AG10803 (cell line): ENCODE measurements at regions not wholly inside any gene's neighbourhood (a gene's known extent, or its start where the extent isn't known, plus 50 kb on each side); places are given as distances from the start of the nearest gene placed in this dataset.

Experiments used
- DNase-seq: peaks from one replicate; pipeline ENCODE4 v3.0.0; 2010; ENCODE audit warnings: low read depth
- H3K4me3 ChIP-seq: 2 replicates; pipeline ENCODE4 v1.5.1; 2011; ENCODE audit warnings: mild to moderate bottlenecking, low read length, control low read depth
- TF ChIP-seq, protein P1 (sequence below): conservative IDR thresholded peaks from 2 replicates; pipeline ENCODE4 v1.5.1; 2011; ENCODE audit warnings: mild to moderate bottlenecking, low read length, control low read depth, inconsistent platforms

DNA sequence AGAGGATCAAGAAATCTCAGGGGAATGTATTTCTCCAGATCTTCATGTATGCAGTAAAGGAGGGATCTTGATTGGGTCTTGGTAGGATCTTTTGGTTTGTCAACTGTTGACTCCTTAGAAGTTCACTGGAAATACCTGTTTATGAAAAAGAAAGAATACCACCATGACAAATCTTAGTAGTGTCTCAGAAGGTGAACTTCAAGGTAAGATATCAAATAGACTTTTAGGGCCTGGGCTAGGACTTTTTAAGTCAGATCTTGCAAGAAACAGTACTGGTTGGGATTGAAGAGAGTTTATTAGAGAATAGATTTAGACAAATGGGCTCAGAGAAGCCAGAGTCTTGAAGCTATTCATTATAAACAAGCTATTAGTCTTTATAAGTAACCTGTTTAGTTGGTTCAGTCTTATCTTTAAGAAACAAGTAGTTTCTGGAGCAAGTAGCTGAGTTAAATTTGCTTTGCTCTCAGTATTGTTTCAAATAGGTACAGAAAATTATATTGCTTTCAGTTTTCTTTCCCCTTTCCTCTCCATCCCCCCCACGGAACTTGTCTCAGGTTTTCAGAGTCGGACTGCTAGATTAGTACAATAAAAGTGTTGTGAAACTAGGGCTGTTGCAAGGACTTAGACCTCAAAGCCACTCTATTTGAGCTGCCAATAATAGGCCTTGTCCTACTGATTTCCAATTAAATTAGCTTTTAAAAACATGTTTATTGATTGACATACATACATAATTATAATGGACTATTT is 529.1 kb upstream of the CITED2 start:
- TF ChIP-seq, protein P1, sequence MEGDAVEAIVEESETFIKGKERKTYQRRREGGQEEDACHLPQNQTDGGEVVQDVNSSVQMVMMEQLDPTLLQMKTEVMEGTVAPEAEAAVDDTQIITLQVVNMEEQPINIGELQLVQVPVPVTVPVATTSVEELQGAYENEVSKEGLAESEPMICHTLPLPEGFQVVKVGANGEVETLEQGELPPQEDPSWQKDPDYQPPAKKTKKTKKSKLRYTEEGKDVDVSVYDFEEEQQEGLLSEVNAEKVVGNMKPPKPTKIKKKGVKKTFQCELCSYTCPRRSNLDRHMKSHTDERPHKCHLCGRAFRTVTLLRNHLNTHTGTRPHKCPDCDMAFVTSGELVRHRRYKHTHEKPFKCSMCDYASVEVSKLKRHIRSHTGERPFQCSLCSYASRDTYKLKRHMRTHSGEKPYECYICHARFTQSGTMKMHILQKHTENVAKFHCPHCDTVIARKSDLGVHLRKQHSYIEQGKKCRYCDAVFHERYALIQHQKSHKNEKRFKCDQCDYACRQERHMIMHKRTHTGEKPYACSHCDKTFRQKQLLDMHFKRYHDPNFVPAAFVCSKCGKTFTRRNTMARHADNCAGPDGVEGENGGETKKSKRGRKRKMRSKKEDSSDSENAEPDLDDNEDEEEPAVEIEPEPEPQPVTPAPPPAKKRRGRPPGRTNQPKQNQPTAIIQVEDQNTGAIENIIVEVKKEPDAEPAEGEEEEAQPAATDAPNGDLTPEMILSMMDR, result no peak
- no peak for DNase-seq
- H3K4me3 ChIP-seq, result no peak overlapping the region

- no peak overlapping the region for H3K4me3 ChIP-seq
- TF ChIP-seq, protein P1, result peak; percentile 19; the same call in 1 of the 2 replicates
- DNase-seq, result no peak
Observed at GRCh38 chr6:139895205-139895793, 520.9 kb upstream of the CITED2 start.

GRCh38 chr6:139894271-139894670 is 519.8 kb upstream of the CITED2 start:
- TF ChIP-seq, protein P1, result no peak
- no peak for DNase-seq
- no peak overlapping the region for H3K4me3 ChIP-seq

GRCh38 chr6:139891471-139891870 is 517.0 kb upstream of the CITED2 start:
- no peak overlapping the region for H3K4me3 ChIP-seq
- TF ChIP-seq, protein P1, result no peak
- peak; percentile 53 for DNase-seq

GRCh38 chr6:139888681-139889122 is 514.3 kb upstream of the CITED2 start:
- peak; percentile 65 for DNase-seq
- TF ChIP-seq, protein P1, result no peak
- no peak overlapping the region for H3K4me3 ChIP-seq

DNA sequence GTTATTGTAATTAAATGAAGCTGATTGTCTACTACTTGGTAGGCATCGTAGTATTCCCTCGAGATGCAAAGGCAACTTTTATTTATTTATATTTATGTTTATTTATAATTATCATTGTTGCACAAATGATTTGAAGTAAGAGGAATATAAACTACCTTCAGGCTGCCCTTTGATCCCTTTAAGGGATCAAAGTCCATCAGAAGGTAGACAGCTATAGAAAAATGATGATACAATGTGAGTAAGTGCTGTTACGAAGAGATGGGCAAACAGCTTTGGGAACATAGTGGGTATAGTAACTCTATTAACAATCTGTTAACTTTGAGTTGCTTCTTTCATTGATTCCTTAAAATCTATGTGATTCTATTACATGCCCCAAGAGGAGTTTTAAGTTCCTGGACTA is 512.8 kb upstream of the CITED2 start:
- DNase-seq, result no peak

DNA sequence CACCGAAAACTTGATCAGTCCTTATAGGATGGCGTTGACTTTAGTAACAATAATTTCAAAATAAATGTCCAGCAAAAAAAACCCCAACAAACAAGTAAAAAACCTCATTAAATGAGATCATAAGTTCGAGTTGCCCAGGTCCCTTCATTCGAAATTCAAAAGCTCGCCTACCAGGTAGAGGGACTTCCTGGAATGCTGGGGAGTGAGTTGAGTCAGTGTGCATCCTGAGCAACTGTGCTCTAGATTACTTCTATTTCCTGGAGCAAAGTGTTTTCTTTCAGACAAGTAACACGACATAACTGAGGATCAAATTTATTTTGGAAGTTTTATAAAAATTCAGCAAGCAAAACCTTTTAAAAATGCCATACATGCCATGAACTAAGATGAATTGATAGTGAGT is 511.9 kb upstream of the CITED2 start:
- DNase-seq, result no peak
- no peak overlapping the region for H3K4me3 ChIP-seq
- TF ChIP-seq, protein P1, result no peak

More for the DNA sequence above, 512.8 kb upstream of the CITED2 start:
- TF ChIP-seq, protein P1, result no peak
- no peak overlapping the region for H3K4me3 ChIP-seq
